KMS-11 (cell line): ENCODE measurements at regions not wholly inside any gene's neighbourhood (a gene's known extent, or its start where the extent isn't known, plus 50 kb on each side); places are given as distances from the start of the nearest gene placed in this dataset.

Experiments used
- H2AFZ ChIP-seq: fragments of 200-600 bp; sonication (generic); 2 replicates; pipeline ENCODE4 v1.6.1; 2016; ENCODE audit warnings: antibody characterized with exemption, mixed run types, low read depth
- H3K27ac ChIP-seq: fragments of 200-600 bp; sonication (generic); 2 replicates; pipeline ENCODE4 v1.6.1; 2016; ENCODE audit warnings: mild to moderate bottlenecking, mixed run types
- H3K27me3 ChIP-seq: fragments of 200-600 bp; sonication (generic); 2 replicates; pipeline ENCODE4 v1.6.1; 2017; ENCODE audit warnings: mild to moderate bottlenecking, low read depth, mixed run types, moderate library complexity; ENCODE audit not compliant: insufficient read depth
- H3K36me3 ChIP-seq: fragments of 200-600 bp; sonication (generic); 2 replicates; pipeline ENCODE4 v1.6.1; 2017; ENCODE audit warnings: mild to moderate bottlenecking, mixed run types; ENCODE audit not compliant: insufficient read depth
- H3K4me1 ChIP-seq: fragments of 200-600 bp; sonication (generic); 2 replicates; pipeline ENCODE4 v1.6.1; 2016; ENCODE audit warnings: mild to moderate bottlenecking, low read depth, mixed run types; ENCODE audit not compliant: poor library complexity, severe bottlenecking
- H3K4me2 ChIP-seq: fragments of 200-600 bp; sonication (generic); 2 replicates; pipeline ENCODE4 v1.7.0; 2016; ENCODE audit warnings: mild to moderate bottlenecking, mixed run types
- H3K4me3 ChIP-seq: fragments of 200-600 bp; sonication (generic); IDR thresholded peaks from 2 replicates; pipeline ENCODE4 v1.6.1; 2017; ENCODE audit warnings: low read depth, low read length, mixed read lengths; ENCODE audit not compliant: insufficient read depth
- H3K79me2 ChIP-seq: fragments of 200-600 bp; sonication (generic); 2 replicates; pipeline ENCODE4 v1.6.1; 2016; ENCODE audit warnings: low read depth, mixed run types; ENCODE audit not compliant: insufficient read depth
- H3K9ac ChIP-seq: fragments of 200-600 bp; sonication (generic); 2 replicates; pipeline ENCODE4 v1.6.1; 2016; ENCODE audit warnings: mild to moderate bottlenecking, mixed run types
- H4K20me1 ChIP-seq: fragments of 200-600 bp; sonication (generic); 2 replicates; pipeline ENCODE4 v1.6.1; 2016; ENCODE audit warnings: mild to moderate bottlenecking, mixed run types; ENCODE audit not compliant: insufficient read depth
- TF ChIP-seq, protein P1 (sequence below): fragments of 200-600 bp; sonication (generic); conservative IDR thresholded peaks from 2 replicates; pipeline ENCODE4 v1.6.1; 2017; ENCODE audit warnings: low read depth, mild to moderate bottlenecking, antibody characterized with exemption, low read length, moderate library complexity, mixed read lengths

DNA sequence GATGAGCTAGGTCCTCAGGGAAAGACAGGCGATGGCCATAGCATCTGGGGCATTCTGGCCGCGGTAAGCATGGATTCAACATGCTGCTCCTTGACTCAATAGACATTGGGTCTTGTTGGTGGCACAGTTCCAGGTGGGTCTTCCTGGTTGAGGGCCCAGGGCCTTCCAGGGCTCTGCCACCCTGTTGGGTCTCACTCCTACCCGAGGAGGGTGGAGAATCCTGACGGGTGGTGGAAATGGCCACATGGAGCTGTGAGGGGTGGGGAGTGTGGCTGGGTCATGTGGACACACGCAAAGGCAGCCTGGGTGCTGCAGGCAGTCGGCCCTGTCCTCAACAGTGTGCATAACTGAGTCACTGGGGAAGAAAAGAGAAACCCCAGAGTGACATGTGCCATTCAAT lies 148.1 kb downstream of the KIF26A start:
- Histone ChIP-seq H3K4me2 (no peak overlapping the region), H2AFZ (no peak overlapping the region), H3K36me3 (no peaks in the 10 kb centered on the region), H3K27ac (no peak overlapping the region), H4K20me1 (no peaks in the 10 kb centered on the region), H3K4me3 (no peak overlapping the region), H3K4me1 (no peaks in the 10 kb centered on the region), H3K27me3 (no peaks in the 10 kb centered on the region), H3K79me2 (no peaks in the 10 kb centered on the region), H3K9ac (no peak overlapping the region)
- TF ChIP-seq, protein P1, sequence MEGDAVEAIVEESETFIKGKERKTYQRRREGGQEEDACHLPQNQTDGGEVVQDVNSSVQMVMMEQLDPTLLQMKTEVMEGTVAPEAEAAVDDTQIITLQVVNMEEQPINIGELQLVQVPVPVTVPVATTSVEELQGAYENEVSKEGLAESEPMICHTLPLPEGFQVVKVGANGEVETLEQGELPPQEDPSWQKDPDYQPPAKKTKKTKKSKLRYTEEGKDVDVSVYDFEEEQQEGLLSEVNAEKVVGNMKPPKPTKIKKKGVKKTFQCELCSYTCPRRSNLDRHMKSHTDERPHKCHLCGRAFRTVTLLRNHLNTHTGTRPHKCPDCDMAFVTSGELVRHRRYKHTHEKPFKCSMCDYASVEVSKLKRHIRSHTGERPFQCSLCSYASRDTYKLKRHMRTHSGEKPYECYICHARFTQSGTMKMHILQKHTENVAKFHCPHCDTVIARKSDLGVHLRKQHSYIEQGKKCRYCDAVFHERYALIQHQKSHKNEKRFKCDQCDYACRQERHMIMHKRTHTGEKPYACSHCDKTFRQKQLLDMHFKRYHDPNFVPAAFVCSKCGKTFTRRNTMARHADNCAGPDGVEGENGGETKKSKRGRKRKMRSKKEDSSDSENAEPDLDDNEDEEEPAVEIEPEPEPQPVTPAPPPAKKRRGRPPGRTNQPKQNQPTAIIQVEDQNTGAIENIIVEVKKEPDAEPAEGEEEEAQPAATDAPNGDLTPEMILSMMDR: no peak

DNA sequence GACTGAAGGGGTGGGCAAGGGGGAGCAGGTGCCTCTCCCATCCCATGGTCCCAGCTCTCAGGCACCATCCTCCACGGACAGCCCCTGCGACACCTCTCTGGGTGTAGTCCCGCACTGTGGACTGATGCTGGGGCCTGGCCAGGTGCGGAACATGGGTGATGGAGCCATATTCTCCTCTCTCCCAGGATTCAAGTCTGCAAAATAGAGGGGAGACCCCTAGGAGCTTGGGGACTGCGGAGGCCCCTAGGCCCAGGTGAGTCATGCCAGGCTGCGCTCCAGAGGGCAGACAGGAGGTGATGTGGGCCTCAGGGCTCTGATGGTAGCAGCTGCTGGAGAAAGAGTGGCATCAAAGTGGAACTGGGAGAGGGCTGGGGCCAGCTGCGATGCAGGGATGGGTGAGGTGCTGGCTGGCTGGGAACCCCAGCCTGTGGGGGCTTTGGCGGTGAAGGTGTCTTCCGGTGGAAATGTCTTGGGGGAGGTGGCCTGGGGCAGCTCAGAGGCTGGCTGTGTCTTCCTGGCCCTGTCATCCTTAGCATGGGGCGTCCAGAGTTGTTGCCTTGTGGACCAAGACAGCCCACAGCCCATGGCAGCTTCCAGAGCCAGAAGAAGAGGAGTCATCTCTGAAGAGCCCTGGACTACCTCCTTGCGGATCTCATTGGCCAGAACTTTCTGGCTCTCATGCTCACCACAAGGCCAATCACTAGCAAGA lies 149.1 kb downstream of the KIF26A start:
- Histone ChIP-seq H3K4me3 (no peak overlapping the region), H3K9ac (no peak overlapping the region), H3K79me2 (no peaks in the 10 kb centered on the region), H2AFZ (no peak overlapping the region), H3K27me3 (no peaks in the 10 kb centered on the region), H3K27ac (no peak overlapping the region), H3K4me1 (no peaks in the 10 kb centered on the region), H3K36me3 (no peaks in the 10 kb centered on the region), H4K20me1 (no peaks in the 10 kb centered on the region), H3K4me2 (no peak overlapping the region)
- TF ChIP-seq, protein P1: no peak

DNA sequence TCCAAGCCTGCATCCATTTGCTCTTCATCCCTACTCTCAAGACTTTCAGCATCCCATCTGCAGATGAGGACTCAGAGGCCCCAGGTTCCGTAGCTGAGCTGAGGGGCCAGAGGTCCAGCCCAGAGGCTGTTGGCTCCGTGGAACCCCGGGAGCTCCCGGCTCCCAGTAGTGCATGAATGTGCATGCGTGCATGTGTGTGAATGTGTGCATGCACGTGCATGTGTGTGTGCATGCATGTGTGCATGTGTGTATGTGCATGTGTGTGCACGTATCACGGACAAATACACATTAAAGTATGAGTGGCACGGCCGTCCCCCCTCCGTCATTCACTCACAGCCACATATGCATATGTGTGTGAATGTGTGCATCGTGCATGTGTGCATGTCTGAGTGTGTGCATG lies 149.9 kb downstream of the KIF26A start:
- no peak overlapping the region for H3K27ac ChIP-seq
- no peak overlapping the region for H2AFZ ChIP-seq
- no peak overlapping the region for H3K9ac ChIP-seq
- H3K79me2 ChIP-seq: no peaks in the 10 kb centered on the region
- no peak overlapping the region for H3K4me2 ChIP-seq
- no peaks in the 10 kb centered on the region for H3K27me3 ChIP-seq
- no peak overlapping the region for H3K4me3 ChIP-seq
- no peaks in the 10 kb centered on the region for H3K36me3 ChIP-seq
- H3K4me1 ChIP-seq: no peaks in the 10 kb centered on the region
- TF ChIP-seq, protein P1: no peak
- no peaks in the 10 kb centered on the region for H4K20me1 ChIP-seq

DNA sequence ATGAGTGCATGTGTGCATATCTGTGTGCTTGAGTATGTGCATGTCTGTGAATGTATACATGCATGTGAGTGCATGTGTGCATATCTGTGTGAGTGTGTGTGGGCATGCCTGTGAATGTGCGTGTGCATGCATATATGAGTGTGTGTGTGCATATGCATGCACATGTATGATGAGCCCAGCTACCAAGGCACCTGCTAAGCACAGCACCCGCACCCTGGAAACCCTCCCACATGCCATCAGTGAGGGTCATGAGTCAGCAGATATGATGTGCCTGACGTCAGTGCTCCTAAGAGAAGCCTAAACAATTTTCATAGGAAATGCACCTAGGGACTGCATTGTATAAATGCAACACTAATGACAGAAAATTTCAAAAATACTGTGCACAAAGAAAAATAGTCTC lies 151.1 kb downstream of the KIF26A start:
- Histone ChIP-seq H3K36me3 (no peaks in the 10 kb centered on the region), H4K20me1 (no peaks in the 10 kb centered on the region), H3K79me2 (no peaks in the 10 kb centered on the region), H3K9ac (no peak overlapping the region), H3K4me1 (no peaks in the 10 kb centered on the region), H3K4me2 (no peak overlapping the region), H2AFZ (no peak overlapping the region), H3K27ac (no peak overlapping the region), H3K4me3 (no peak overlapping the region), H3K27me3 (no peaks in the 10 kb centered on the region; the same call in 1 of the 2 replicates)
- TF ChIP-seq, protein P1: no peak
